Stimulated activated CD8-positive, alpha-beta memory T cell treated with anti-CD3 and anti-CD28 coated beads, Interleukin-15, amount 100 ng/mL, for 4 hours (primary cell): ENCODE measurements at regions not wholly inside any gene's neighbourhood (a gene's known extent, or its start where the extent isn't known, plus 50 kb on each side); places are given as distances from the start of the nearest gene placed in this dataset.
"Not testable (repeated sequence)": the region's sequence is repeated elsewhere in the genome, so short reads cannot be mapped to it uniquely, and the experiment has no call there.

Experiments
- DNase-seq, 2 donors: peaks; one replicate each; pipeline ENCODE4 v3.0.0-alpha.2; 2020; ENCODE audit warnings: low read depth in 2 of 2

GRCh38 chr1:201637282-201638079 is 98.6 kb downstream of the NAV1 start:
- no peak for DNase-seq

GRCh38 chr1:201639391-201639790 is 100.5 kb downstream of the NAV1 start:
- DNase-seq: no peak

GRCh38 chr1:201639826-201640225 is 100.9 kb downstream of the NAV1 start:
- no peak for DNase-seq

- no peak for DNase-seq
Observed at GRCh38 chr1:201640624-201641023, 101.7 kb downstream of the NAV1 start.

- no peak for DNase-seq
Observed at GRCh38 chr1:201641524-201642253, 102.8 kb downstream of the NAV1 start.

- DNase-seq: no peak
Observed at GRCh38 chr1:201643835-201644104, 104.8 kb downstream of the NAV1 start.

- no peak for DNase-seq
Observed at GRCh38 chr1:201644197-201644596, 105.3 kb downstream of the NAV1 start.

- DNase-seq: not testable (repeated sequence)
Observed at GRCh38 chr1:201645000-201645399, 106.1 kb downstream of the NAV1 start.

GRCh38 chr1:201645956-201646355 is 107.0 kb downstream of the NAV1 start:
- DNase-seq: no peak

- no peak for DNase-seq
Observed at GRCh38 chr1:201646411-201647022, 107.6 kb downstream of the NAV1 start.

- DNase-seq: no peak
Observed at GRCh38 chr1:201647094-201647493, 108.2 kb downstream of the NAV1 start.

- no peak for DNase-seq
Observed at GRCh38 chr1:201647722-201648065, 108.8 kb downstream of the NAV1 start.

- DNase-seq: no peak
Observed at GRCh38 chr1:201648066-201648906, 109.4 kb downstream of the NAV1 start.

GRCh38 chr1:201648907-201649721 is 110.2 kb downstream of the NAV1 start:
- DNase-seq: no peak

- no peak for DNase-seq
Observed at GRCh38 chr1:201649761-201650622, 111.1 kb downstream of the NAV1 start.

GRCh38 chr1:201650623-201650933 is 111.7 kb downstream of the NAV1 start:
- DNase-seq: no peak

GRCh38 chr1:201652181-201652580 is 113.3 kb downstream of the NAV1 start:
- no peak for DNase-seq

GRCh38 chr1:201653233-201653632 is 114.3 kb downstream of the NAV1 start:
- no peak for DNase-seq

- no peak for DNase-seq
Observed at GRCh38 chr1:201653883-201654282, 115.0 kb downstream of the NAV1 start.

- DNase-seq: no peak
Observed at GRCh38 chr1:201655243-201655642, 116.3 kb downstream of the NAV1 start.

GRCh38 chr1:201655910-201656309 is 117.0 kb downstream of the NAV1 start:
- no peak for DNase-seq
